Upper lobe of left lung (tissue), 4 donors: ENCODE measurements at regions not wholly inside any gene's neighbourhood (a gene's known extent, or its start where the extent isn't known, plus 50 kb on each side); places are given as distances from the start of the nearest gene placed in this dataset.

ENCODE experiments used
- EP300 ChIP-seq, 4 donors: sonication (generic); formaldehyde crosslinking; IDR thresholded peaks; one replicate each; pipeline ENCODE4 v1.5.1; 2017; ENCODE audit warnings: antibody characterized with exemption in 4 of 4, control low read depth in 2 of 4
- POLR2A ChIP-seq, 4 donors: fragments of 450-650 bp; IDR thresholded peaks; one replicate each; pipeline ENCODE4 v1.5.1; 2016 to 2017; ENCODE audit warnings: antibody characterized with exemption in 4 of 4, mild to moderate bottlenecking in 2 of 4
- POLR2AphosphoS5 ChIP-seq, 2 donors: sonication (generic); formaldehyde crosslinking; IDR thresholded peaks; one replicate each; pipeline ENCODE4 v1.5.1; 2017; ENCODE audit warnings: antibody characterized with exemption in 2 of 2
- TF ChIP-seq, protein P1 (sequence below), 6 experiments: fragments of 450-650 bp in 4 of 6; fragments of 200-600 bp in 2 of 6; sonication (generic) in 2 of 6; IDR thresholded peaks; one replicate each; pipeline ENCODE4 v1.5.1; 2016 to 2019; ENCODE audit warnings: antibody characterized with exemption in 6 of 6

DNA sequence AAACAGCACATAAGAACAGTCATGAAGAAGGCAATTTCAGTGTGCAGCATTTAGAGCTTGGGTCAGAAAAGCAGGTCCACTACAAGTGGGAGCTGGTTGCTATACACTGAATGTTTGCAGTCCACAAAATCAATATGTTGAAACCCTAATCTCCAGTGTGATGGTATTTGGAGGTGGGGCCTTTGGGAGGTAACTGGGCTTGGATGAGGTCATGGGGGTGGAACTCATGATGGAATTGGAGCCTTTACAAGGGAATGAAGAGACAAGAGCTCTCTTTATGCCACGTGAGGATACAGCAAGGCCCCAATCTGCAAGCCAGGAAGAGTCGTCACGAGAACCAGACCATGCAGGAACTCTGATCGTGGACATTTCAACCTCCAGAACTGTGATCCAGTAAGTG, 216.7 kb upstream of the SLC35B3 start:
- TF ChIP-seq, protein P1, sequence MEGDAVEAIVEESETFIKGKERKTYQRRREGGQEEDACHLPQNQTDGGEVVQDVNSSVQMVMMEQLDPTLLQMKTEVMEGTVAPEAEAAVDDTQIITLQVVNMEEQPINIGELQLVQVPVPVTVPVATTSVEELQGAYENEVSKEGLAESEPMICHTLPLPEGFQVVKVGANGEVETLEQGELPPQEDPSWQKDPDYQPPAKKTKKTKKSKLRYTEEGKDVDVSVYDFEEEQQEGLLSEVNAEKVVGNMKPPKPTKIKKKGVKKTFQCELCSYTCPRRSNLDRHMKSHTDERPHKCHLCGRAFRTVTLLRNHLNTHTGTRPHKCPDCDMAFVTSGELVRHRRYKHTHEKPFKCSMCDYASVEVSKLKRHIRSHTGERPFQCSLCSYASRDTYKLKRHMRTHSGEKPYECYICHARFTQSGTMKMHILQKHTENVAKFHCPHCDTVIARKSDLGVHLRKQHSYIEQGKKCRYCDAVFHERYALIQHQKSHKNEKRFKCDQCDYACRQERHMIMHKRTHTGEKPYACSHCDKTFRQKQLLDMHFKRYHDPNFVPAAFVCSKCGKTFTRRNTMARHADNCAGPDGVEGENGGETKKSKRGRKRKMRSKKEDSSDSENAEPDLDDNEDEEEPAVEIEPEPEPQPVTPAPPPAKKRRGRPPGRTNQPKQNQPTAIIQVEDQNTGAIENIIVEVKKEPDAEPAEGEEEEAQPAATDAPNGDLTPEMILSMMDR (IDR thresholded peaks at IDR 0.05): no peak
- TF ChIP-seq POLR2A (IDR thresholded peaks at IDR 0.05): no peak
- no peak for TF ChIP-seq POLR2AphosphoS5 (IDR thresholded peaks at IDR 0.05)
- TF ChIP-seq EP300 (IDR thresholded peaks at IDR 0.05): no peak
